ENCODE measurements at regions not wholly inside any gene's neighbourhood (a gene's known extent, or its start where the extent isn't known, plus 50 kb on each side); places are given as distances from the start of the nearest gene placed in this dataset.

GRCh38 chr12:46131732-46132469 is 136.9 kb downstream of the SLC38A1 start:
- peak; percentile 48 for TF ChIP-seq CTCF (conservative IDR thresholded peaks at IDR 0.05)
- no peak for TF ChIP-seq ZFX (IDR thresholded peaks at IDR 0.05)
- no peak overlapping the region for H3K27ac ChIP-seq

- TF ChIP-seq ZFX (IDR thresholded peaks at IDR 0.05) (no peak), CTCF (conservative IDR thresholded peaks at IDR 0.05) (no peak)
- no peak overlapping the region for H3K27ac ChIP-seq
Measured at GRCh38 chr12:46127656-46128055, 137.3 kb upstream of the SCAF11 start.

- peak overlapping the region; percentile 34; the same call in 1 of the 2 replicates for H3K27ac ChIP-seq
- no peak for TF ChIP-seq ZFX (IDR thresholded peaks at IDR 0.05)
- no peak for TF ChIP-seq CTCF (conservative IDR thresholded peaks at IDR 0.05)
Measured at GRCh38 chr12:46126050-46126727, 135.8 kb upstream of the SCAF11 start.

- H3K27ac ChIP-seq, result no peak overlapping the region
- TF ChIP-seq CTCF (conservative IDR thresholded peaks at IDR 0.05) (peak; percentile 78), ZFX (IDR thresholded peaks at IDR 0.05) (no peak)
Measured at GRCh38 chr12:46124848-46125619, 134.7 kb upstream of the SCAF11 start.

GRCh38 chr12:46124132-46124847 is 133.9 kb upstream of the SCAF11 start:
- TF ChIP-seq CTCF (conservative IDR thresholded peaks at IDR 0.05), result no peak
- TF ChIP-seq ZFX (IDR thresholded peaks at IDR 0.05), result no peak

GRCh38 chr12:46112364-46112763 is 122.0 kb upstream of the SCAF11 start:
- TF ChIP-seq ZFX (IDR thresholded peaks at IDR 0.05), result no peak
- no peak for TF ChIP-seq CTCF (conservative IDR thresholded peaks at IDR 0.05)
- H3K27ac ChIP-seq, result no peak overlapping the region

More at GRCh38 chr12:46124132-46124847, 133.9 kb upstream of the SCAF11 start:
- no peak overlapping the region for H3K27ac ChIP-seq

Measured in C4-2B (cell line).